ENCODE measurements at regions not wholly inside any gene's neighbourhood (a gene's known extent, or its start where the extent isn't known, plus 50 kb on each side); places are given as distances from the start of the nearest gene placed in this dataset.
"Not testable (repeated sequence)": the region's sequence is repeated elsewhere in the genome, so short reads cannot be mapped to it uniquely, and the experiment has no call there.

GRCh38 chr7:68887116-68887515 lies 711.2 kb upstream of the AUTS2 start:
- not testable (repeated sequence) for TF ChIP-seq CTCF (conservative IDR thresholded peaks at IDR 0.05; ENCODE audit: low read depth, low read length); EZH2 (IDR thresholded peaks at IDR 0.05; ENCODE audit: borderline replicate concordance, low read depth, low read length, poor library complexity, severe bottlenecking)

All from A673 (cell line).